ENCODE measurements at regions not wholly inside any gene's neighbourhood (a gene's known extent, or its start where the extent isn't known, plus 50 kb on each side); places are given as distances from the start of the nearest gene placed in this dataset.

DNA sequence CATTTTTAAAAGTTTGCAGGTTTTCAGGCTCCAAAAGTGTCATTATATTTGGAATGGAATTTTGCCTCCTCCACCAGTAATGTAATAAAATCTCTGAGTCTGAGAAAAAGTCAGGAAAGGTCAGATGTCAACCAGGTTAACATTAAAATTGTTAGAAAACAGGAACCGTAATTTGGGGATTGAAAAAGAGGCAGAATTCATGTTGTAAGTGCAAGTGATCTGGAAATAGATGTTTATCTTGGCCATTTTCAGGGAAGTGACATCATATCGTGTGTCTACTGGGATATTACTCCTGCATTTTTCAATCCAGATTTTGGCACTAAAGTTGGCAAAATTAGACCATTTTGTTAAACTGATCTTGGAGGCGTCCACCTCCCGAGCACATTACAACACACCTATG lies 428.5 kb upstream of the MGMT start:
- DNase-seq (no peak), ATAC-seq (ENCODE audit: low read depth) (no peak)
- Mint-ChIP-seq H3K27me3 (peaks cover 30% of the 10 kb centered on the region), H3K27ac (no peak overlapping the region), H3K36me3 (ENCODE audit: low read depth) (no peaks in the 10 kb centered on the region), H3K9me3 (no peaks in the 10 kb centered on the region), H3K4me1 (peaks cover 14% of the 10 kb centered on the region), H3K4me3 (no peak overlapping the region)
- POLR2A ChIA-PET: no interaction called here
- TF ChIP-seq, protein P1, sequence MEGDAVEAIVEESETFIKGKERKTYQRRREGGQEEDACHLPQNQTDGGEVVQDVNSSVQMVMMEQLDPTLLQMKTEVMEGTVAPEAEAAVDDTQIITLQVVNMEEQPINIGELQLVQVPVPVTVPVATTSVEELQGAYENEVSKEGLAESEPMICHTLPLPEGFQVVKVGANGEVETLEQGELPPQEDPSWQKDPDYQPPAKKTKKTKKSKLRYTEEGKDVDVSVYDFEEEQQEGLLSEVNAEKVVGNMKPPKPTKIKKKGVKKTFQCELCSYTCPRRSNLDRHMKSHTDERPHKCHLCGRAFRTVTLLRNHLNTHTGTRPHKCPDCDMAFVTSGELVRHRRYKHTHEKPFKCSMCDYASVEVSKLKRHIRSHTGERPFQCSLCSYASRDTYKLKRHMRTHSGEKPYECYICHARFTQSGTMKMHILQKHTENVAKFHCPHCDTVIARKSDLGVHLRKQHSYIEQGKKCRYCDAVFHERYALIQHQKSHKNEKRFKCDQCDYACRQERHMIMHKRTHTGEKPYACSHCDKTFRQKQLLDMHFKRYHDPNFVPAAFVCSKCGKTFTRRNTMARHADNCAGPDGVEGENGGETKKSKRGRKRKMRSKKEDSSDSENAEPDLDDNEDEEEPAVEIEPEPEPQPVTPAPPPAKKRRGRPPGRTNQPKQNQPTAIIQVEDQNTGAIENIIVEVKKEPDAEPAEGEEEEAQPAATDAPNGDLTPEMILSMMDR (IDR thresholded peaks at IDR 0.05): no peak
- CTCF ChIA-PET: no interaction called here
- intact Hi-C loops (cut with micrococcal nuclease): no loop called here

DNA sequence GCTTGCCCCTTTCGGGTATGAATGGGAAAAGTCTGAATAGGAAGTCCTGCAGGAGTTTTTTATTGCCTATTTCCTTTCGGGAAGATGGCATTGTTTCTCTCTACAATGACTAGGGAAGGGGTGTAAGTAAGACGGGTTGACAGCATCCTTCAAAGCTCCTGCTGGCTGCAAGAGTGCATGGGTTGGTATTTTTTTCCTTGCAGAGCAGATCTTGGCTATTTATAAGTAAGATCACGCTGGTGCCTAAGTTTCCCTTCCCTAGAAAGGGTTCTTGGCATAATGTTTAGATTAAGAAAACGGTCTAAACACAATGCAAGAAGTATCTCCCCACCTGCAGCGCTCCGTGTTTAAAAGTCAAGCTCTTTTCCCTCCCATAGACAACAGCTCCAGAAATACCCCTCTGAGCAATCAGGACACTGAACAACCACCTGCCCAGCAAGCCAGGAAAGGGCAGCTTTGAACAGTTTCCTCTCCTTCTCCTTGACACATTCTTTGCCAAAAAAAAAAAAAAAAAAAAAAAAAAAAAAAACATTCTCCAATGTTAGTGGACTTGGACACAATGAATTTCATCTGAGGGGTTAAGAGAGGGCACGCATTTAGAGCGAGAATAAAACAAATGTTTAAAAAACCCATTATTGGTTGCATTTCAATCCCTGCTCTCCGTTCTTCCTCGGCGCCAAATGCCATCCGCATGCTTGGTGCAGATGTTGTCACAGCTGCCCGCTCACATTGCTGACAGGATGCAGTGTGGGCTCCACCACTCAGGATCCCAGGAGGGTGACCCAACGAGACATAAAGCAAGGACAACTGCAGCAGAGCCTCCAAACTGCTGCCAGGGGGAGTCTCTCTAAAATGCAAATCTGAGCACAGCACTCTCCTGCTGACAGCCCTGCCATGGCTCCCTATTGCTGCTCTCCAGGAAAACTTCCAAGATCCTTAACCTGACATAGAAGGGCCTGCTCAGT lies 427.4 kb upstream of the MGMT start:
- no peaks in the 10 kb centered on the region for H3K9me3 Mint-ChIP-seq
- no peaks in the 10 kb centered on the region for H3K36me3 Mint-ChIP-seq (ENCODE audit: low read depth)
- no peak for DNase-seq
- ChIA-PET POLR2A (no interaction called here), CTCF (no interaction called here)
- TF ChIP-seq, protein P1 (IDR thresholded peaks at IDR 0.05): no peak
- ATAC-seq (ENCODE audit: low read depth): no peak
- no peak overlapping the region for H3K27ac Mint-ChIP-seq
- peaks cover 14% of the 10 kb centered on the region for H3K4me1 Mint-ChIP-seq
- no peak overlapping the region for H3K4me3 Mint-ChIP-seq
- peaks cover 25% of the 10 kb centered on the region for H3K27me3 Mint-ChIP-seq
- intact Hi-C loops (cut with micrococcal nuclease): no loop called here

DNA sequence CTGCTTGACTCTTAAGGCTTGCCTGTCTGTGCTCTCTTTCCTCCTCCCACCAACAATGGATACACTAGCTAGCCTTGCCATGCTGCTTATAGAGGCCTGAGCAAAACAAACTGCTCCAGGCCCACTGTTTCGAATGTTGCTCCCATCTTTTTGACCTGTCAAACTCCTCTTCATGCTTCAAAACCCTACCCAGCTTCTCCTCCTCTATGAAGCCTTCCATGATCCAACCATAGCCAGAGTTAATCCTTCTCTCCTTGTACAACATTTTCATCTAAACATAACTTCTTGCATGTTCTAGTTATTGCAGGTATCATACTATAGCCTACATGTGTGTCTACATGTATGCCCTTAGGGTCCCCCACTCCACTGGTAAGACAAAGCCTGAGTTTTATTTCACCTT lies 426.7 kb upstream of the MGMT start:
- intact Hi-C loops (cut with micrococcal nuclease): no loop called here
- H3K4me1 Mint-ChIP-seq: peaks cover 13% of the 10 kb centered on the region
- no peaks in the 10 kb centered on the region for H3K9me3 Mint-ChIP-seq
- POLR2A ChIA-PET: no interaction called here
- H3K27me3 Mint-ChIP-seq: peaks cover 23% of the 10 kb centered on the region
- DNase-seq (no peak), ATAC-seq (ENCODE audit: low read depth) (no peak)
- no peak overlapping the region for H3K27ac Mint-ChIP-seq
- TF ChIP-seq, protein P1 (IDR thresholded peaks at IDR 0.05): no peak
- no peak overlapping the region for H3K4me3 Mint-ChIP-seq
- CTCF ChIA-PET: no interaction called here
- no peaks in the 10 kb centered on the region for H3K36me3 Mint-ChIP-seq (ENCODE audit: low read depth)

DNA sequence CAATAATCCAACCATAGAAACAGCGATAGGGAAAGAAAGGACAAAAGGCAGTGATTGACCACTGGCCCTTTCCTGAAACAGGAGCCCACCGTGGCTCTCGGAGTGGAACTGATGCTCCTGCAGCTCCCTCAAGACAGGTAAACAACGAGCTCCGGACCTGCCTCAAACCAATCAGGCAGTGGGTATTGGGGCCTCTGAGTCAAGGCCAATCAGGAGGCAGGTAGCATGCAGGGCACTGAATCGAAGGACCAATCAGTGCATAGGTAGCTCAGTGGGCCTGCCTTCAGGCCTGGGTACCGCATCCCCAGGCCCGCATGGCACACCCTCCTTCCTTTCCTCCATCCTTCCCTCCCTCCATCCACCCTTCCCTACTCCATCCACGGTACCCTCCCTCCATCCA lies 425.1 kb upstream of the MGMT start:
- POLR2A ChIA-PET: no interaction called here
- CTCF ChIA-PET: no interaction called here
- TF ChIP-seq, protein P1 (IDR thresholded peaks at IDR 0.05): no peak
- DNase-seq: no peak
- H3K9me3 Mint-ChIP-seq: no peaks in the 10 kb centered on the region
- H3K4me3 Mint-ChIP-seq: no peak overlapping the region
- H3K4me1 Mint-ChIP-seq: peaks cover 2% of the 10 kb centered on the region
- H3K27me3 Mint-ChIP-seq: peaks cover 13% of the 10 kb centered on the region
- H3K36me3 Mint-ChIP-seq (ENCODE audit: low read depth): no peaks in the 10 kb centered on the region
- H3K27ac Mint-ChIP-seq: no peak overlapping the region
- no peak for ATAC-seq (ENCODE audit: low read depth)
- intact Hi-C loops (cut with micrococcal nuclease): no loop called here

DNA sequence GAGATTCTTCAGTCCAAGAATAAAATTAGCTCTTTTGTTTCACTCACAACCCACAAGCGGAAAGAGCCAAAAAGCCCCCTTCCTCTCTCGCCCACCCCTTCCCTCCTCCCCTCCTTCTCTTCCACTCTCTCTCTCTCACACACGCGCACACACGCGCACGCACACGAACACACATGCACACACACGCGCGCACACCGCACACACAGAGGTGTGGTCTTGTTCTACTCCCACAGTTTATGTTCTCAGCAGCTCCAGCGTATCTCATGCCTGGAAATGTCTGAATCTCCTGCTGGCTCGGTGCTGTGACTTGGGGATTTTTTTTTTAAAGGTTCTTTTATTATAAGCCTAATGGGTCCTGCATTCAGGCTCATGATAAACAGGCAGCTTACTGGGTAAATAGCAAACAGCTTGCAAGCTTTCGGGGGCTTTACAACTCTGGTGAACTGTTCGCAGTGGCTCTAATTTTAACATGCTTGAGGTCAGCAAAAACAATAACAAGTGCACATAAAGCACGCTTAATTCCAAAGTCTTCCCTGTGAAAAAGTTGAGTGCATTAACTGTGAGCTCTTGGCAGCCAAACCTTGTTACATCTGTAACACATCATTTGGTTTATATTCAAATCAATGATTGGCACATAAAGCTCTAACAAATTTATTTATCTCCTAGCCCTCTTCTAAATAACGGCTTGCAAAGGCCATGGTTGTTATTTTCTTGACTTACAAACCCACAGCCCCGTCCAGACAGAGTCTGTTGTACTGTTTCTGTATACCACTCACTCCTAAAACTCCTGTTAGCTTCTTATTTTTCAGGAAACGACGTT lies 424.1 kb upstream of the MGMT start:
- DNase-seq (no peak), ATAC-seq (ENCODE audit: low read depth) (no peak)
- Mint-ChIP-seq H3K27ac (no peak overlapping the region), H3K4me1 (peaks cover 2% of the 10 kb centered on the region), H3K36me3 (ENCODE audit: low read depth) (no peaks in the 10 kb centered on the region), H3K9me3 (no peaks in the 10 kb centered on the region), H3K27me3 (peaks cover 13% of the 10 kb centered on the region), H3K4me3 (no peak overlapping the region)
- TF ChIP-seq, protein P1 (IDR thresholded peaks at IDR 0.05): no peak
- ChIA-PET POLR2A (interaction anchor here (0.6 kb wide), 1 partner anchor 1298 kb away, joined by 3 read pairs; no protein-coding TSS in a partner anchor), CTCF (no interaction called here)
- intact Hi-C loops (cut with micrococcal nuclease): no loop called here
